Liver (tissue), 3 donors: ENCODE measurements at regions not wholly inside any gene's neighbourhood (a gene's known extent, or its start where the extent isn't known, plus 50 kb on each side); places are given as distances from the start of the nearest gene placed in this dataset.

ENCODE experiments used
- CTCF ChIP-seq: fragments of 150-350 bp; IDR thresholded peaks from 2 replicates; pipeline ENCODE4 v1.5.1; 2017; ENCODE audit warnings: improper control_type of control experiment, low read depth, low read length; ENCODE audit not compliant: missing input control
- JUND ChIP-seq, 2 donors: IDR thresholded peaks; 2 replicates each; pipeline ENCODE4 v1.6.1; 2016; ENCODE audit warnings: antibody characterized with exemption in 2 of 2
- donor health status: healthy.
- donor health status: healthy.

GRCh38 chr9:25876248-25876647, 198.0 kb upstream of the TUSC1 start:
- no peak for TF ChIP-seq CTCF
- TF ChIP-seq JUND (IDR thresholded peaks at IDR 0.05) = no peak
